Omental fat pad (tissue), 3 donors: ENCODE measurements at regions not wholly inside any gene's neighbourhood (a gene's known extent, or its start where the extent isn't known, plus 50 kb on each side); places are given as distances from the start of the nearest gene placed in this dataset.

ENCODE experiments used
- ATAC-seq: fragments of 150-250 bp; one replicate; pipeline ENCODE4 v1.9.1; 2016; ENCODE audit warnings: mild to moderate bottlenecking, moderate library complexity; ENCODE audit not compliant: low FRiP score
- DNase-seq: peaks from one replicate; pipeline ENCODE4 v3.0.0-alpha.2; 2019; ENCODE audit warnings: low spot score
- CTCF ChIP-seq, 3 donors: fragments of 450-650 bp; IDR thresholded peaks; one replicate each; pipeline ENCODE4 v1.5.1; 2016 to 2017; ENCODE audit warnings: antibody characterized with exemption in 3 of 3, mild to moderate bottlenecking in 3 of 3, moderate library complexity in 2 of 3

DNA sequence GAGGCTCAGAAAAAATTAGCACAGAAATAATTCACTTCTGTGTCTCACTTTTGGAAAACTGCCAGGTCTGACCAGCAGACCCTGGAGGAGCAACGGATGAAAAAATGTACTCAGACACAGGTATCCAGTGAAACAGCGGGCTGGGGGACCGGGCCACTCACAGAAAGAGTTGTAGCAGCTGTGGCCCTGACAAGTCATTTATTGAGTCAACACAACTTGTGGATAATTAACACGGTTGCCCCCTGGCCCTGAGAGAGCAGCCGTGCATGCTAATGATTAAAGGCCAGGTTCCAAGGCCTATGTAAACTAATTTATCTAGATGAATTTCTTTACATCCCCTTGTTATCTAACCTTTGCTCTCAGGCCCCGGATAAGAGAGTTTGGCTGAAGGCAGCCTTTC is 131.3 kb downstream of the AASDHPPT start:
- no peak for DNase-seq
- ATAC-seq = no peak
- TF ChIP-seq CTCF (IDR thresholded peaks at IDR 0.05) = no peak

GRCh38 chr11:106212081-106212480 is 134.6 kb downstream of the AASDHPPT start:
- no peak for DNase-seq
- no peak for ATAC-seq
- no peak for TF ChIP-seq CTCF (IDR thresholded peaks at IDR 0.05)

DNA sequence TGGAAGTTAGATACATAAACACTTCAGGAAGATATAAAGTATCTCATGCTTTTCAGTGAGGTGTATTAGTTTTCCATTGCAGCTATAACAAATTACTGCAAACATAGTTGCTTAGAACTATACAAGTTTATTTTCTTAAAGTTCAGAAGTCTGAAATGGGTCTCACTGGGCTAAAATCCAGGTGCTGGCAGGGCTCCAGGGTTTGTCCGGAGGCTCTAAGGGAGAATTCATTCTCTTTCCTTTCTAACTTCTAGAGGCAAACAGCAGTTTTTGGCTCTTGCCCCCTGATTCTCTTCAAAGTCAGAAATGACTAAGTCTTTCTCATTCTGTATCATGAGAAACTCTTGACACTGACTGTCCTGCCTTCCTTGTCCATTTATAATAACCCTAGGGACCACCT is 138.8 kb downstream of the AASDHPPT start:
- no peak for TF ChIP-seq CTCF (IDR thresholded peaks at IDR 0.05)
- DNase-seq = no peak
- no peak for ATAC-seq

DNA sequence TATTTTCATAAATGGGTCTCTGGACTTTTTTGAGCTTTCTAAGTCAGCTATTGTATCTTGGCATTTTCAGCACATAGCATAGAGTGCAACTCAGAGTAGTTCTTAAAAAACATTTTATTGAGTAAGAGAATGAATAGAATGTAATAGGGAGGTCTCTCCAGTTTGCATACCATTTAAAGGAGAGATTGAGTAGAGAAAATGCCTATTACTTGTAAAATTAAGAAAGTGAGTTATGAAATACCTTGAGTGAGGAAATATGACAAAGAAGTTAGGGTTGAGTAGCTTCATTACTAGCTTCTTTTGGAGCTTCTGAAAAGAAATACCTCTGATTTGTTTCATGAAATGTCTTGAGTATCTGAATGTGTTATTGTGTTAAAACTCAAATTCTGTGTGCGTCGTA is 140.0 kb downstream of the AASDHPPT start:
- no peak for ATAC-seq
- TF ChIP-seq CTCF (IDR thresholded peaks at IDR 0.05) = no peak
- DNase-seq = no peak

- TF ChIP-seq CTCF (IDR thresholded peaks at IDR 0.05) = no peak
- no peak for DNase-seq
- no peak for ATAC-seq
These were observed 140.6 kb downstream of the AASDHPPT start for GRCh38 chr11:106218106-106218505.

DNA sequence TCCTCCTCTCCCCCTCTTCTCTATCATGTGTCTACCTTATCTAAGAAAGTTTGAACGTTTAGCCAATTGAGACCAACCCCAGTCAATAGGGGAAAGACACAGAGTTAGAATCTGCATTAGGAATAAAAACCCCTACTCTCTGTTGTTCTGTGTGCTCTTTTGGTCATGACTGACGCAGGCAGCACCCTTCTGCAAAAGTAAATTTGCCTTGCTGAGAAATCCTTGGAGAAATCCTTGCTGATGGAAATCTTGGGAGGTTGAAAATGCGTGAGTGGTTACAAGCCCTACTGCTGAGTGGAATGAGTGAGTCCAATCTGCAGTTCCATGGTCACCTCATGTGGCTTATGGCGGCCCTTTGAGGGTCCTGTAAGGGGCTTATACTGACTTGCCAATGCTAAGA is 145.2 kb downstream of the AASDHPPT start:
- no peak for ATAC-seq
- no peak for TF ChIP-seq CTCF (IDR thresholded peaks at IDR 0.05)
- DNase-seq = no peak

GRCh38 chr11:106224172-106224571 is 146.7 kb downstream of the AASDHPPT start:
- TF ChIP-seq CTCF (IDR thresholded peaks at IDR 0.05) = no peak
- DNase-seq = no peak
- no peak for ATAC-seq
